SK-N-SH treated with all-trans-retinoic acid at 6 μM for 48 hours (cell line): ENCODE measurements at regions not wholly inside any gene's neighbourhood (a gene's known extent, or its start where the extent isn't known, plus 50 kb on each side); places are given as distances from the start of the nearest gene placed in this dataset.

ENCODE experiments used
- ATAC-seq: fragments of 200-7000 bp; cut with Tn5 transposase; 3 replicates; pipeline ENCODE4 v1.9.1; 2020; ENCODE audit warnings: mild to moderate bottlenecking, moderate library complexity
- ARNTL ChIP-seq: fragments of 450-650 bp; formaldehyde crosslinking; IDR thresholded peaks from 2 replicates; pipeline ENCODE4 v1.5.0; 2020; ENCODE audit warnings: low read depth, mild to moderate bottlenecking, moderate library complexity, borderline replicate concordance
- BACH2 ChIP-seq: fragments of 250-450 bp; sonication (Bioruptor Pico); IDR thresholded peaks from 2 replicates; pipeline ENCODE4 v1.9.0; 2021; ENCODE audit warnings: mild to moderate bottlenecking, borderline replicate concordance
- CSDC2 ChIP-seq: fragments of 250-450 bp; sonication (Bioruptor Pico); IDR thresholded peaks from 2 replicates; pipeline ENCODE4 v1.5.0; 2020; ENCODE audit warnings: mild to moderate bottlenecking, moderate library complexity
- GLIS3 ChIP-seq: fragments of 250-450 bp; sonication (Bioruptor Pico); IDR thresholded peaks from 2 replicates; pipeline ENCODE4 v1.5.0; 2020; ENCODE audit warnings: mild to moderate bottlenecking, moderate library complexity
- ISL1 ChIP-seq: fragments of 250-450 bp; sonication (Bioruptor Pico); IDR thresholded peaks from 2 replicates; pipeline ENCODE4 v2.1.2; 2022; ENCODE audit warnings: mild to moderate bottlenecking, moderate library complexity
- OSR1 ChIP-seq: fragments of 250-450 bp; sonication (Bioruptor Pico); IDR thresholded peaks from 2 replicates; pipeline ENCODE4 v1.8.0; 2022; ENCODE audit warnings: moderate library complexity, mild to moderate bottlenecking, inconsistent platforms
- PPARA ChIP-seq: fragments of 250-450 bp; sonication (Bioruptor Pico); IDR thresholded peaks from 2 replicates; pipeline ENCODE4 v1.5.0; 2020; ENCODE audit warnings: mild to moderate bottlenecking, borderline replicate concordance
- SNAI2 ChIP-seq: fragments of 250-450 bp; sonication (Bioruptor Pico); IDR thresholded peaks from 2 replicates; pipeline ENCODE4 v1.5.0; 2020; ENCODE audit warnings: mild to moderate bottlenecking, moderate library complexity
- TCF4 ChIP-seq: fragments of 250-450 bp; sonication (Bioruptor Pico); IDR thresholded peaks from 2 replicates; pipeline ENCODE4 v1.8.0; 2021; ENCODE audit warnings: mild to moderate bottlenecking, moderate library complexity, borderline replicate concordance
- TOX ChIP-seq: fragments of 250-450 bp; sonication (Bioruptor Pico); IDR thresholded peaks from 2 replicates; pipeline ENCODE4 v1.8.0; 2021; ENCODE audit warnings: mild to moderate bottlenecking, moderate library complexity, borderline replicate concordance
- ZC3H10 ChIP-seq: fragments of 250-450 bp; sonication (Bioruptor Pico); IDR thresholded peaks from 2 replicates; pipeline ENCODE4 v1.5.1; 2021; ENCODE audit warnings: mild to moderate bottlenecking, moderate library complexity
- ZFP3 ChIP-seq: fragments of 250-450 bp; sonication (Bioruptor Pico); IDR thresholded peaks from 2 replicates; pipeline ENCODE4 v1.5.0; 2020; ENCODE audit warnings: mild to moderate bottlenecking, moderate library complexity
- ZFP30 ChIP-seq: fragments of 450-650 bp; formaldehyde crosslinking; IDR thresholded peaks from 2 replicates; pipeline ENCODE4 v1.5.0; 2022; ENCODE audit warnings: mild to moderate bottlenecking, moderate library complexity
- ZNF70 ChIP-seq: fragments of 450-650 bp; formaldehyde crosslinking; IDR thresholded peaks from 2 replicates; pipeline ENCODE4 v1.5.0; 2020; ENCODE audit warnings: mild to moderate bottlenecking, moderate library complexity
- ZNF8 ChIP-seq: fragments of 450-650 bp; formaldehyde crosslinking; IDR thresholded peaks from 2 replicates; pipeline ENCODE4 v1.5.0; 2020; ENCODE audit warnings: mild to moderate bottlenecking, moderate library complexity
- TF ChIP-seq, protein P1 (sequence below): fragments of 250-450 bp; sonication (Bioruptor Pico); IDR thresholded peaks from 2 replicates; pipeline ENCODE4 v1.5.0; 2020; ENCODE audit warnings: mild to moderate bottlenecking, moderate library complexity
- TF ChIP-seq, protein P2 (sequence below): fragments of 250-450 bp; sonication (Bioruptor Pico); IDR thresholded peaks from 2 replicates; pipeline ENCODE4 v1.8.0; 2020; ENCODE audit warnings: mild to moderate bottlenecking, moderate library complexity, borderline replicate concordance
- TF ChIP-seq, protein P3 (sequence below): fragments of 250-450 bp; sonication (Bioruptor Pico); IDR thresholded peaks from 2 replicates; pipeline ENCODE4 v1.8.0; 2021; ENCODE audit warnings: low read depth, mild to moderate bottlenecking, moderate library complexity, borderline replicate concordance
- TF ChIP-seq, protein P4 (sequence below): fragments of 250-450 bp; sonication (Bioruptor Pico); IDR thresholded peaks from 2 replicates; pipeline ENCODE4 v1.5.1; 2021; ENCODE audit warnings: mild to moderate bottlenecking, moderate library complexity
- TF ChIP-seq, protein P5 (sequence below): fragments of 250-450 bp; sonication (Bioruptor Pico); IDR thresholded peaks from 2 replicates; pipeline ENCODE4 v1.5.1; 2020; ENCODE audit warnings: low read depth, mild to moderate bottlenecking, moderate library complexity

DNA sequence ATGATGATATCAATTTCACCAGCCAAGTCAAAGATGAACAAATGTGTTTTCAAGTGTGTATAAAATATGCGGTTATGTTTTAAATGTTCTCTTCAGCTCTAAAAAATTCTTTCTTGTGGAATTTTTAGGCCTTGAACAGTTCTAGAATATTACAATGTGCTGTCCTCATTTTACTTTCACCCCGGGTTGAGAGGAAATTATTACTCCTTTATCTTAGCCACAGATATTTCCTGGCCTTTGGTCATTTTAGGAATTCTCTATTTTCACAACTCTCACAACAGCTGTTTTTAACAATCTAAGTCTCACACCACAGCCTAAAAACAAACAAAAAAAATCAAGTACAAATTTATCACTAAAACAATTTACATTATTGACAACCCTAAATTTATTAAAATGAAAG, 112.2 kb upstream of the HGF start:
- TF ChIP-seq CSDC2 (CRISPR knock-in tag) (no peak), TOX (CRISPR knock-in tag) (no peak), ZNF8 (CRISPR knock-in tag) (no peak), PPARA (CRISPR knock-in tag) (no peak), ISL1 (CRISPR knock-in tag) (no peak), BACH2 (CRISPR knock-in tag) (no peak), OSR1 (CRISPR knock-in tag) (no peak), ZFP30 (no peak), SNAI2 (CRISPR knock-in tag) (no peak), TCF4 (CRISPR knock-in tag) (no peak), ZC3H10 (no peak)
- TF ChIP-seq, protein P1, sequence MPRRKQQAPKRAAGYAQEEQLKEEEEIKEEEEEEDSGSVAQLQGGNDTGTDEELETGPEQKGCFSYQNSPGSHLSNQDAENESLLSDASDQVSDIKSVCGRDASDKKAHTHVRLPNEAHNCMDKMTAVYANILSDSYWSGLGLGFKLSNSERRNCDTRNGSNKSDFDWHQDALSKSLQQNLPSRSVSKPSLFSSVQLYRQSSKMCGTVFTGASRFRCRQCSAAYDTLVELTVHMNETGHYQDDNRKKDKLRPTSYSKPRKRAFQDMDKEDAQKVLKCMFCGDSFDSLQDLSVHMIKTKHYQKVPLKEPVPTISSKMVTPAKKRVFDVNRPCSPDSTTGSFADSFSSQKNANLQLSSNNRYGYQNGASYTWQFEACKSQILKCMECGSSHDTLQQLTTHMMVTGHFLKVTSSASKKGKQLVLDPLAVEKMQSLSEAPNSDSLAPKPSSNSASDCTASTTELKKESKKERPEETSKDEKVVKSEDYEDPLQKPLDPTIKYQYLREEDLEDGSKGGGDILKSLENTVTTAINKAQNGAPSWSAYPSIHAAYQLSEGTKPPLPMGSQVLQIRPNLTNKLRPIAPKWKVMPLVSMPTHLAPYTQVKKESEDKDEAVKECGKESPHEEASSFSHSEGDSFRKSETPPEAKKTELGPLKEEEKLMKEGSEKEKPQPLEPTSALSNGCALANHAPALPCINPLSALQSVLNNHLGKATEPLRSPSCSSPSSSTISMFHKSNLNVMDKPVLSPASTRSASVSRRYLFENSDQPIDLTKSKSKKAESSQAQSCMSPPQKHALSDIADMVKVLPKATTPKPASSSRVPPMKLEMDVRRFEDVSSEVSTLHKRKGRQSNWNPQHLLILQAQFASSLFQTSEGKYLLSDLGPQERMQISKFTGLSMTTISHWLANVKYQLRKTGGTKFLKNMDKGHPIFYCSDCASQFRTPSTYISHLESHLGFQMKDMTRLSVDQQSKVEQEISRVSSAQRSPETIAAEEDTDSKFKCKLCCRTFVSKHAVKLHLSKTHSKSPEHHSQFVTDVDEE (CRISPR knock-in tag), result no peak
- TF ChIP-seq, protein P2, sequence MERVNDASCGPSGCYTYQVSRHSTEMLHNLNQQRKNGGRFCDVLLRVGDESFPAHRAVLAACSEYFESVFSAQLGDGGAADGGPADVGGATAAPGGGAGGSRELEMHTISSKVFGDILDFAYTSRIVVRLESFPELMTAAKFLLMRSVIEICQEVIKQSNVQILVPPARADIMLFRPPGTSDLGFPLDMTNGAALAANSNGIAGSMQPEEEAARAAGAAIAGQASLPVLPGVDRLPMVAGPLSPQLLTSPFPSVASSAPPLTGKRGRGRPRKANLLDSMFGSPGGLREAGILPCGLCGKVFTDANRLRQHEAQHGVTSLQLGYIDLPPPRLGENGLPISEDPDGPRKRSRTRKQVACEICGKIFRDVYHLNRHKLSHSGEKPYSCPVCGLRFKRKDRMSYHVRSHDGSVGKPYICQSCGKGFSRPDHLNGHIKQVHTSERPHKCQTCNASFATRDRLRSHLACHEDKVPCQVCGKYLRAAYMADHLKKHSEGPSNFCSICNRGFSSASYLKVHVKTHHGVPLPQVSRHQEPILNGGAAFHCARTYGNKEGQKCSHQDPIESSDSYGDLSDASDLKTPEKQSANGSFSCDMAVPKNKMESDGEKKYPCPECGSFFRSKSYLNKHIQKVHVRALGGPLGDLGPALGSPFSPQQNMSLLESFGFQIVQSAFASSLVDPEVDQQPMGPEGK, result no peak
- TF ChIP-seq, protein P3, sequence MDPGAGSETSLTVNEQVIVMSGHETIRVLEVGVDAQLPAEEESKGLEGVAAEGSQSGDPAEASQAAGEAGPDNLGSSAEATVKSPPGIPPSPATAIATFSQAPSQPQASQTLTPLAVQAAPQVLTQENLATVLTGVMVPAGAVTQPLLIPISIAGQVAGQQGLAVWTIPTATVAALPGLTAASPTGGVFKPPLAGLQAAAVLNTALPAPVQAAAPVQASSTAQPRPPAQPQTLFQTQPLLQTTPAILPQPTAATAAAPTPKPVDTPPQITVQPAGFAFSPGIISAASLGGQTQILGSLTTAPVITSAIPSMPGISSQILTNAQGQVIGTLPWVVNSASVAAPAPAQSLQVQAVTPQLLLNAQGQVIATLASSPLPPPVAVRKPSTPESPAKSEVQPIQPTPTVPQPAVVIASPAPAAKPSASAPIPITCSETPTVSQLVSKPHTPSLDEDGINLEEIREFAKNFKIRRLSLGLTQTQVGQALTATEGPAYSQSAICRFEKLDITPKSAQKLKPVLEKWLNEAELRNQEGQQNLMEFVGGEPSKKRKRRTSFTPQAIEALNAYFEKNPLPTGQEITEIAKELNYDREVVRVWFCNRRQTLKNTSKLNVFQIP (CRISPR knock-in tag), result no peak
- TF ChIP-seq, protein P4, sequence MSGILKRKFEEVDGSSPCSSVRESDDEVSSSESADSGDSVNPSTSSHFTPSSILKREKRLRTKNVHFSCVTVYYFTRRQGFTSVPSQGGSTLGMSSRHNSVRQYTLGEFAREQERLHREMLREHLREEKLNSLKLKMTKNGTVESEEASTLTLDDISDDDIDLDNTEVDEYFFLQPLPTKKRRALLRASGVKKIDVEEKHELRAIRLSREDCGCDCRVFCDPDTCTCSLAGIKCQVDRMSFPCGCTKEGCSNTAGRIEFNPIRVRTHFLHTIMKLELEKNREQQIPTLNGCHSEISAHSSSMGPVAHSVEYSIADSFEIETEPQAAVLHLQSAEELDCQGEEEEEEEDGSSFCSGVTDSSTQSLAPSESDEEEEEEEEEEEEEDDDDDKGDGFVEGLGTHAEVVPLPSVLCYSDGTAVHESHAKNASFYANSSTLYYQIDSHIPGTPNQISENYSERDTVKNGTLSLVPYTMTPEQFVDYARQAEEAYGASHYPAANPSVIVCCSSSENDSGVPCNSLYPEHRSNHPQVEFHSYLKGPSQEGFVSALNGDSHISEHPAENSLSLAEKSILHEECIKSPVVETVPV, result no peak
- no peak for ATAC-seq

DNA sequence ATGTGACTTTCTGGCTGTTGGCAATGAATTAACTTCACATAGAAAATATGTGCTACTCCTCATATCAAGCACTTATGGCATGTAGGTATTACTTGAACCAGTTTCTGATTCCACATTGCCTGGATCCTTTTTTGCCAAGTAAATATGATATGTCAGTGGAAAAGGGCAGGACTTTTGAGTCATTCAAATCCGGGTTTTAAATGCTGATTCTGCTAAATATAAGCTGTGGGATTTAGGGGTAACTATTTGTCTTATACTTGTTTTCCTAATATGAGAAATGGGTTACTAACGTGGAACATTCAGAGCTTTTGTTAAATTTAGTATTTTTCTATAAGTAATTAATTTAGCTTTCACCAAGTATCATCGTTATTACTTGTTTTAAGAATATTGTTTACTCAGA, 108.0 kb upstream of the HGF start:
- TF ChIP-seq ZNF70 (no peak), TOX (CRISPR knock-in tag) (no peak), CSDC2 (CRISPR knock-in tag) (no peak), TCF4 (CRISPR knock-in tag) (no peak)
- TF ChIP-seq, protein P3 (CRISPR knock-in tag), result no peak
- no peak for ATAC-seq

DNA sequence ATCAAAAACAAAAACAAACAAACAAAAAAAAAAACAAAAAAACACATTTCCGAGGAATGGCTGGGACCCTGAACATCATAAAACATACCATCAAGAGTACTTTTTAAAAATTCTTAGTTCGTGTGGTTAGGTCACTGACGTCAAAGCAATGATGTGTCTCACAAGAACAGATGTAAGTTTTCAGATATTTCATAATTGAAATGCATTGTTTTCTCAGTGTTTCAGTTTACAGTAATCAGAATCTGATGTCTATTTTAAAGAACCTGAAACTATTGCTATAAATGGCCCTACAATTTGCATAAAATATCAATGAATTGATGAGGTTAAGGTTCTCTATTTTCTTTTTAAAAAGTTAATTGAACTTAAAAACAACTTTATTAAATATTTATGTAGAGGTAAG, 103.7 kb upstream of the HGF start:
- ATAC-seq, result no peak
- TF ChIP-seq ZFP3 (no peak), ARNTL (no peak), SNAI2 (CRISPR knock-in tag) (no peak), TCF4 (CRISPR knock-in tag) (no peak), ZFP30 (no peak), ZNF8 (CRISPR knock-in tag) (no peak), OSR1 (CRISPR knock-in tag) (no peak), ZNF70 (no peak), CSDC2 (CRISPR knock-in tag) (no peak), GLIS3 (CRISPR knock-in tag) (no peak), BACH2 (CRISPR knock-in tag) (no peak)
- TF ChIP-seq, protein P5, sequence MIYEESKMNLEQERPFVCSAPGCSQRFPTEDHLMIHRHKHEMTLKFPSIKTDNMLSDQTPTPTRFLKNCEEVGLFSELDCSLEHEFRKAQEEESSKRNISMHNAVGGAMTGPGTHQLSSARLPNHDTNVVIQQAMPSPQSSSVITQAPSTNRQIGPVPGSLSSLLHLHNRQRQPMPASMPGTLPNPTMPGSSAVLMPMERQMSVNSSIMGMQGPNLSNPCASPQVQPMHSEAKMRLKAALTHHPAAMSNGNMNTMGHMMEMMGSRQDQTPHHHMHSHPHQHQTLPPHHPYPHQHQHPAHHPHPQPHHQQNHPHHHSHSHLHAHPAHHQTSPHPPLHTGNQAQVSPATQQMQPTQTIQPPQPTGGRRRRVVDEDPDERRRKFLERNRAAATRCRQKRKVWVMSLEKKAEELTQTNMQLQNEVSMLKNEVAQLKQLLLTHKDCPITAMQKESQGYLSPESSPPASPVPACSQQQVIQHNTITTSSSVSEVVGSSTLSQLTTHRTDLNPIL (CRISPR knock-in tag), result no peak
- TF ChIP-seq, protein P3 (CRISPR knock-in tag), result no peak
- TF ChIP-seq, protein P1 (CRISPR knock-in tag), result no peak
